ENCODE measurements at regions not wholly inside any gene's neighbourhood (a gene's known extent, or its start where the extent isn't known, plus 50 kb on each side); places are given as distances from the start of the nearest gene placed in this dataset.

- no peak for TF ChIP-seq EZH2 (IDR thresholded peaks at IDR 0.05; ENCODE audit: borderline replicate concordance, low read depth, low read length, severe bottlenecking)
- TF ChIP-seq, protein P1, sequence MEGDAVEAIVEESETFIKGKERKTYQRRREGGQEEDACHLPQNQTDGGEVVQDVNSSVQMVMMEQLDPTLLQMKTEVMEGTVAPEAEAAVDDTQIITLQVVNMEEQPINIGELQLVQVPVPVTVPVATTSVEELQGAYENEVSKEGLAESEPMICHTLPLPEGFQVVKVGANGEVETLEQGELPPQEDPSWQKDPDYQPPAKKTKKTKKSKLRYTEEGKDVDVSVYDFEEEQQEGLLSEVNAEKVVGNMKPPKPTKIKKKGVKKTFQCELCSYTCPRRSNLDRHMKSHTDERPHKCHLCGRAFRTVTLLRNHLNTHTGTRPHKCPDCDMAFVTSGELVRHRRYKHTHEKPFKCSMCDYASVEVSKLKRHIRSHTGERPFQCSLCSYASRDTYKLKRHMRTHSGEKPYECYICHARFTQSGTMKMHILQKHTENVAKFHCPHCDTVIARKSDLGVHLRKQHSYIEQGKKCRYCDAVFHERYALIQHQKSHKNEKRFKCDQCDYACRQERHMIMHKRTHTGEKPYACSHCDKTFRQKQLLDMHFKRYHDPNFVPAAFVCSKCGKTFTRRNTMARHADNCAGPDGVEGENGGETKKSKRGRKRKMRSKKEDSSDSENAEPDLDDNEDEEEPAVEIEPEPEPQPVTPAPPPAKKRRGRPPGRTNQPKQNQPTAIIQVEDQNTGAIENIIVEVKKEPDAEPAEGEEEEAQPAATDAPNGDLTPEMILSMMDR (IDR thresholded peaks at IDR 0.05; ENCODE audit: extremely low read depth in 1 of 2, insufficient read depth in 1 of 2, low read depth in 1 of 2, low read length in 2 of 2) = no peak
- Histone ChIP-seq H3K27me3 (ENCODE audit: control insufficient read depth in 2 of 2, insufficient read depth in 2 of 2, low read length in 2 of 2) (no peaks in the 10 kb centered on the region), H3K4me1 (ENCODE audit: control insufficient read depth, extremely low read depth, insufficient read depth, low read length) (no peaks in the 10 kb centered on the region), H3K36me3 (ENCODE audit: control insufficient read depth in 2 of 2, extremely low read depth in 1 of 2, insufficient read depth in 2 of 2, low read length in 2 of 2) (no peaks in the 10 kb centered on the region), H3K9me1 (replicated peaks; ENCODE audit: control insufficient read depth, extremely low read depth, insufficient read depth, low read length) (no peaks in the 10 kb centered on the region), H3K4me2 (ENCODE audit: insufficient read depth, low read length) (no peak overlapping the region), H3K4me3 (replicated peaks in 1 of 3; ENCODE audit: insufficient read depth in 1 of 3, low read depth in 1 of 3, low read length in 3 of 3) (no peak overlapping the region), H3K9me3 (replicated peaks; ENCODE audit: control insufficient read depth, insufficient read depth, low read length) (no peaks in the 10 kb centered on the region), H2AFZ (ENCODE audit: low read depth, low read length) (no peak overlapping the region), H4K20me1 (replicated peaks; ENCODE audit: control insufficient read depth, extremely low read depth, insufficient read depth, low read length) (no peaks in the 10 kb centered on the region), H3K9ac (replicated peaks; ENCODE audit: extremely low read depth, insufficient read depth, low read length) (no peak overlapping the region), H3K27ac (ENCODE audit: insufficient read depth, low read depth, low read length) (no peak overlapping the region), H3K79me2 (ENCODE audit: control insufficient read depth, insufficient read depth, low read length) (no peaks in the 10 kb centered on the region)
- POLR2A ChIA-PET = no interaction called here
- intact Hi-C loops (cut with micrococcal nuclease) (loop anchor here (5.0 kb wide), 1 partner anchor 286 kb away; no protein-coding TSS in a partner anchor), dilution Hi-C loops (cut with MboI; ENCODE audit: extremely low pct_ligation_motif_present, low sequenced_read_pairs) (no loop called here)
- FAIRE-seq (no peak), DNase-seq (ENCODE audit: low read depth, low spot score) (no peak)
- CTCF ChIA-PET = no interaction called here
- no TSS peak for BruUV-seq (replicated peaks)
These were observed 258.5 kb downstream of the ASXL3 start for GRCh38 chr18:33836564-33836963.

DNA sequence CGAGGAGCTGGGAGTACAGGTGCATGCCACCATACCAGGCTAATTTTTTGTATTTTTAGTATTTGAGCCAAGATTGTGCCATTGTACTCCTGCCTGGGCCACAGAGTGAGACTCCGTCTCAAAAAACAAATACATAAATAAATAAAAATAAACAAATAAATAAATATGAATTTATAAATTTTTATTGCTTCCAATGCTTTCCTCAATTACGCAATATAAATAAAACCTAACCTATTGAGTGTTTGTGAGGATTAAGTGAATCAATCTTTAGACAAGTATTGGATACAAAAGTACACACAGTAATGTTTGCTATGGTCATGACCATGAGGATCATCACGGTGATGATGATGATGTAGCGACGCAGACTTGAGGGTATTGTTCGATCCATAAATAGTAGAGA is 257.4 kb downstream of the ASXL3 start:
- no peak for DNase-seq (ENCODE audit: low read depth, low spot score)
- H3K79me2 ChIP-seq (ENCODE audit: control insufficient read depth, insufficient read depth, low read length) = no peaks in the 10 kb centered on the region
- TF ChIP-seq MYC (IDR thresholded peaks at IDR 0.05; ENCODE audit: low read depth, low read length) = no peak
- TF ChIP-seq POLR2AphosphoS5 (IDR thresholded peaks at IDR 0.05; ENCODE audit: insufficient read depth, low read depth, low read length) = no peak
- no peaks in the 10 kb centered on the region for H3K9me1 ChIP-seq (replicated peaks; ENCODE audit: control insufficient read depth, extremely low read depth, insufficient read depth, low read length)
- H3K9ac ChIP-seq (replicated peaks; ENCODE audit: extremely low read depth, insufficient read depth, low read length) = no peak overlapping the region
- intact Hi-C loops (cut with micrococcal nuclease) = loop anchor here (5.0 kb wide), 1 partner anchor 287 kb away; no protein-coding TSS in a partner anchor
- dilution Hi-C loops (cut with MboI; ENCODE audit: extremely low pct_ligation_motif_present, low sequenced_read_pairs) = no loop called here
- H3K4me1 ChIP-seq (ENCODE audit: control insufficient read depth, extremely low read depth, insufficient read depth, low read length) = no peaks in the 10 kb centered on the region
- H3K4me2 ChIP-seq (ENCODE audit: insufficient read depth, low read length) = no peak overlapping the region
- no peaks in the 10 kb centered on the region for H3K27me3 ChIP-seq (ENCODE audit: control insufficient read depth in 2 of 2, insufficient read depth in 2 of 2, low read length in 2 of 2)
- H3K27ac ChIP-seq (ENCODE audit: insufficient read depth, low read depth, low read length) = no peak overlapping the region
- H3K4me3 ChIP-seq (replicated peaks in 1 of 3; ENCODE audit: insufficient read depth in 1 of 3, low read depth in 1 of 3, low read length in 3 of 3) = no peak overlapping the region
- CTCF ChIA-PET = no interaction called here
- FAIRE-seq = no peak
- H3K36me3 ChIP-seq (ENCODE audit: control insufficient read depth in 2 of 2, extremely low read depth in 1 of 2, insufficient read depth in 2 of 2, low read length in 2 of 2) = no peaks in the 10 kb centered on the region
- H4K20me1 ChIP-seq (replicated peaks; ENCODE audit: control insufficient read depth, extremely low read depth, insufficient read depth, low read length) = no peaks in the 10 kb centered on the region
- POLR2A ChIA-PET = no interaction called here
- no peaks in the 10 kb centered on the region for H3K9me3 ChIP-seq (replicated peaks; ENCODE audit: control insufficient read depth, insufficient read depth, low read length)
- no TSS peak for BruUV-seq (replicated peaks)
- no peak overlapping the region for H2AFZ ChIP-seq (ENCODE audit: low read depth, low read length)

Measured in endothelial cell of umbilical vein (primary cell).